Activated CD4-positive, CD25-positive, alpha-beta regulatory T cell (primary cell): ENCODE measurements at regions not wholly inside any gene's neighbourhood (a gene's known extent, or its start where the extent isn't known, plus 50 kb on each side); places are given as distances from the start of the nearest gene placed in this dataset.
A peak's percentile ranks its signal among the peaks of the same experiment; 100 is the strongest.

Experiments
- DNase-seq, 4 experiments: peaks; one replicate each; lab custom pipeline; 2025; lab: John Stamatoyannopoulos, UW

DNA sequence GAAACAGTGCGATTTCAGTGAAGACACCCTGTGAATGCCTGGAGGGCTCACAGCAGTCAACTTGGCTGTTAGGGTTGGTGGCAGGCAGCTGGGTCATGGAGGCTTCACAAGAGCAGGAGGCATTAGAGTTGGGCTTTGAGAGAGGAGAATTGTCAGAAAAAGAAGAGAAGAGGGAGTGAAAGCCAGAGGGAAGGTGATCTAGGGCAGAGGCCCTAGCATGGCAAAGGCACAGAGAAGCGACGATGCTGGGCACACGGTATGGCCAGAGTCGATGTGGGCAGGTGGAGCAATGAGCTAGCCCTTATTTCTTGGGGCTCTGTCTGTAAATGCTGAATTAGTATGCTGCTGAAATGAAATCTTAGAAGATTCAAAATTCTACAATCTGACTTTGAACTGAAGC is 52.6 kb upstream of the OLFM4 start:
- no peak for DNase-seq

DNA sequence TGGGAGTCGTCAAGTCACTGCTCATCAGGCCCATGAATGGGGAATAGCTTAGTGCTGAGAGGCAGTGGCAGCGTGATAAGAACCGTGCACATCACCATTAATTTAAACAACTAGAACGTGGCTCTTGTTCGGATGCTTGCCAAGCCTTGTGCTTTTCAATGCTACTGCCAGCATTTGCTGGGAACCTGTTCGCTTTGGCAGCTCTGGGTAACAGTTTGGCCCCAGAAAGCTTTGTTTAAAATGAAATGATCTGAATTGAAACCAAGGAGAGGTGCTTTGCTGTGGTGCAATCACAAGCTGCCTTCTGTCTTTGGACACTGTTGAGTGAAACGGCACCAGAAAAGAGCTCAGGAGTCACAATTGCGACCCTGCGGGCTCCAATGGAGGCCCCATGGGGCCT is 53.5 kb upstream of the OLFM4 start:
- no peak for DNase-seq

DNA sequence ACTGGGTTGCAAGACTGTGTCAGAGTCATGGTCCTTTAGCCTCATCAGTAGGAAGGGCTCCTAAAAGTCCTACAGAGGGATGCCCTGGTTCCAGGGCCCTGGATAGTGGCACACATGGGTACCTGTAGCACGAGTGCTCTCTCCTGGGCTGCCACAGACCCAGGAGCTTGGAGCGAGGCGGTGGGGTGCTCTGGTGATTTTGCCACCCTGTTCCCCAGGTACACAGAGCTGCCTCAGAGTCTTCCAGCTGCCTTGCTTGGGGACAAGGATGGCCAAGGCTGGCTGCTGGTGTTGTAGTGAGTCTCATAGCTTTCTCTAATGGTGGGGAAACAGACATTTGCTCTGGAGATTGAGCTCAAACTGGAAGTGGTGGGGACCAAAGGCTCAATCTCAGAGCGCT is 53.9 kb upstream of the OLFM4 start:
- DNase-seq, result no peak

DNA sequence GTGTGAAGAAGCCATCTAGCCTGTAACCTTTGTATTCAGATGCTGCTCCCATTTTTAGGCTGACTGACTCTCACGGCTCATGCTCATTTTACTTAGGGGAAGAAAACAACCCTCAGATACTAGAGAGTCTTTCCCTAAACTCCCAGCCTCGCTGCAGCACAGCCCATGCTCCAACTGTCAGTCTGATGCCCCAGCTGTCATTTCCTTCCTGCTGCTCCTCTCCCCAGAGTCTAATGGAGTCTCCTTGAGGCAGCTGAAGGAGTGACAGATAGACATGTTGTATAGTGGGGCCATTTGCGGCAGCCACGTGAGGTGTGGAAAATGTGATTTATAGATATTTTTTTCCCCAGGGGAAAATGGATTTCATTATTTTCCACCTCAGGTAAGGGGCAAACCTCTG is 59.2 kb upstream of the OLFM4 start:
- no peak for DNase-seq

DNA sequence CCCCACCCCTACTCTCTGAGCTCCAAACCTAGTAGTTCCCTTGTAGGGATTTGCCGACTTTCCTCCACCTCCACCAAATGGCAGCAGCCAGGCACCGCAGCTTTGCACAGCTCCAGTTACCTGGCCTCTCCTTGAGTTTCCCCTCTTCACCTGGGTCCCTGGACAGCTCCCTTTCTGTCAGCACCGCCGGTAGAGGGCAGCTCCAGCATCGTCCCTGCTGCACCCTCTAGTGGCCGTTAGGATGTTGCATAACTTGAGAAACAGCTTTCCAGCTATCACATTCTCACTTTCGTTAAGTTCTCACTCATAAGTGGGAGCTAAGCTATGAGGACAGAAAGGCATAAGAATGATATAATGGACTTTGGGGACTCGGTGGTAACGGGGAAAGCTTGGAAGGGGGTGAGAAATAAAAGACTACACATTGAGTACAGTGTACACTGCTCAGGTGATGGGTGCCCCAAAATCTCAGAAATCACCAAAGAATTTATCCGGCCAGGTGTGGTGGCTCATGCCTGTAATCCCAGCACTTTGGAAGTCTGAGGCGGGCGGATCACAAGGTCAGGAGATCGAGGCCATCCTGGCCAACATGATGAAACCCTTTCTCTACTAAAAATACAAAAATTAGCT is 60.4 kb upstream of the OLFM4 start:
- peak; percentile 6 to 34 (median 22) for DNase-seq

DNA sequence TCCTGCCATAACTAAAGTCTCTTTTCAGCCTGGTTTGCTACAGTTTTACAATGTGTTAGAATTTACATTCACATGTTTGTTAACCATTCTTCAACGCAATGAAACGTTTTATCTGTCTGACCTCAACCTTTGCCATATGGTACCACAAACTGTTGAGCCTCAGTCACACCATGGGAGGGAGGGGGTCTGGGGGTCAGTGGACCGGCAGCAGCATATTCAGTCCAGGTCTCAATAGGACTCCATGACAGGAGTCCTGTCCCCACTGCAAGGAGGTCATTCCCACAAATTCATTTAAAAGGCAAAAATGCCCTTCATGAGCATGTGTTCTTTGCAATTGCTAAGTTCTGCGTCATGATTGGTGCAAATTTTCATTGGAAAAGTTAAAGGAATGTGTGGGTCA is 66.6 kb upstream of the OLFM4 start:
- no peak for DNase-seq

DNA sequence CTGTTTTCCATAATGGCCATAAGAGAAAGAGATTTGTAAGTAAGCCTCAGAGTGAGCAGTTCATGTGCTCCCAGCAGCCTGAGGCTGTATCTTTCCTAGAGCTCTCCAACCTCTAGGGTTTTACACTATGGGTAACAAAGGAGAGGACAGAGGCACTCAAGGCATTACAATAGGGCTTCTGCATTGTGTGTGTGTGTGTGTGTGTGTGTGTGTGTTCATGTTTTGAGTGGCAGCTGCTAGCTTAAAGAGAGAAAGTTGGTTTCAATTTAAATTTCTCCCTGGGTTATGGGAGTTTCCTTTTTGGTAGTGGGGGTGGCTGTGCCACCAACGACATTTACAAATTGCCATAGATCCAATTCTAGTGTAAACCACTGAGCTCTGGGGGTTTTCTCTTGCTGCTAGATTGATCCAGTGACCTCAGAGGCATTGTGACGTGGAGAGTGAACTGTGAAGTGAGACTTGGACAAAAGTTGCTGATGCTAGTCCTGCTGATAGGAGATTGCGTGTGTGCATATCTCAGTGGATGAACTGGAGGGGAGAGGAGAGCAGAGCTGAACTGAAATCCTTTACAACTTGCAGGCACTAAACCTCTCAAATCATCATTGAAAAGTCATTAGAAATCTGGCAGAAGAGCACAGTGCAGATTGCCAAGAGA is 67.2 kb upstream of the OLFM4 start:
- no peak for DNase-seq

DNA sequence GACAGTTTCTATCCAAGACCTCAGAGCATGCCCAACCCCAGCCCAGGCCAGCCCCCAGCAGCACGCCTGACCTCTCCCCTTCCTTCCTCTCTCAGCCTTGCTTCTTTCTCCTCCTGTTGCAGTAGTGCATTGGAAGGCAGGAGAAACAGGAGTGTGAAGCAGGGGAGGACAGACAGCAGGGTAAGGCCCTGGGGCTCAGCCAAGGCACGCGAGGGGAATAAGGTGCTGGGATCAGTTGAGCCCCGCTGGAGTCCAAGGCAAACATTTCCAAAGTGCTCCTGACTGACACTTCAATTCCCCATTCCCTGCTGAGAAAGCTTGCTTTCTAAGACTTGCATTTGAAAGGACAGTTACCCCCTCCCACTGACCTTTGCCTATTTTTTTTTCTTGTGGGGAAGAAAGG is 73.1 kb upstream of the OLFM4 start:
- no peak for DNase-seq

DNA sequence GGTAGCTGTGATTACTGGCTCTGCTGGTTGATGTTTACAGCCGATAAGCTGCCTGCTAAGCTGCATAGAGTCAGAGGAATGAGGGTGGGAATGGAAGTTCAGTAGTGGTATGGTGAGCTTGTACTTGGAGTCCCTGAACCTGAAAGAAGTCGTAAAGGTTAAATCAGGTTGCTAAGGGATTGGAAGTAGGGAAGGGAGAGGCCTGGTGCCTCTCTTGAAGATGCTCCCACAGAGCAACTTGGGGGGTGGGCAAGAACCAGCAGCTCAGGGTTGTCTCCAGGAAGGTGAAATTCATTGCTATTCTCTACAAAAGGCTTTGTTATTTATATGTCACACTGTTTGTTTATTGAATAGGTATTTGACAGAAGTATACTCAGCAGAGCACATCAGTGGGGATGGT is 73.8 kb upstream of the OLFM4 start:
- DNase-seq, result no peak

DNA sequence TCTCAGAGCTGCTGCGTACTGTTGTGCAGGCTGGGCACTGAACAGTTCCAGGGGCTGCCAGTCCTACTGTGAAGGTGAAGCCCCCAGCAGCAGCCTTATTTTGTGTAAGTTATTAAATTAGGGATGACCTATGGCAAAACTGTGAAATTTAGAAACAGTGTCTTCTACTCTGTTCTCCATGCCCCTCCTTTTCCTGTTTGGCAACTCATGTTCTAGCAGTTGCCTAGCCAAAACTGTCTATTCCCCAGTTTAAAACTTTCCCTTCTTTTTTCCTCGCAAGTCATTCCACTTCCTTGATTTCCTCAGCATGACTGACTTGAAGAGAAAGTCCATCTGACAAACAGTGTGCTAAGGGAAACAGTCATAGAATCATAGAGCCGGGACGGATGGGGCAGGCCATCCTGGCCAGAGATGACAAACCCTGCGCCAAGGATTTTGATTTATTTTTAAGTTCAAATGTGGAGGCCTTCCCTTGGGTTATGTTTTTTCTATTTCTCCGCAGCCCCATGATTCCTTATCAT is 78.1 kb upstream of the OLFM4 start:
- DNase-seq, result no peak

DNA sequence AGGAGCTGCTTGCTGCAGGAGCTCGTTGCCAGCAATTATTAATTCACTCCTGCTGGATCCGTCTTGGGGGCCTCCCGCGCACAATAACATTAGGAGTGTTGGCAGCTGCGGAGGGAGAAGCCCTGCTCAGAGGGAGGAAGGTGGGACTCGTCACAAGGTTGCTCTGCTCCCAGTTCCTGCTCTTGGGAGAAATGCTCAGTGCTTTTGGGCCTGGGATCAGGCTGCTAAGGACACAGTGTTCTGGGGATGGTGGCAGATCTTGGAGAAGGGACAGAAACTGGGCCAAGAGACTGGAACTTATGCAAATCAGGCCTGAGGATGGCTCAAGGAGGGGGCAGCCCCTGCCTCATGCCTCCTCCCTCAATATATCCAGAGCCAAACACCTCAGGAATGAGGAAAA is 78.9 kb upstream of the OLFM4 start:
- DNase-seq, result no peak

DNA sequence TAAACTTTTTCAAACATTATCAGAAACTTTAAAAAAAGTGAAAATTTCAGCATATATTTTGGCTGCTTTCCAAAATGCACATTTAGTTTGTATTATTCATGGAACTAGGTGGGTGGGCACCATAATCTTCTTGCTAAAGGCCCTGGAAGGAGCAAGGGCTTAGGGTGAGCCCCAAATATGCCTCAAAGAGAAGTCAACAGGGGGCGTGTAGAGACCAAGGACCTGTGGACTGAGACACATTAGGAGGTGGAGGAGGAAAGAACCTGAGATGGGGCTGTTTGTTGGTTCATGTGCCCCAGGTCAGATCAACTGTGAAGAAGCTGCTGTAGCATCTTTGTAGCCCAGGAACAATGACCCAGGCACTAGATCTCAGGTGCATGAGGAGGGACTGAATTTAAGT is 79.6 kb upstream of the OLFM4 start:
- DNase-seq, result no peak

DNA sequence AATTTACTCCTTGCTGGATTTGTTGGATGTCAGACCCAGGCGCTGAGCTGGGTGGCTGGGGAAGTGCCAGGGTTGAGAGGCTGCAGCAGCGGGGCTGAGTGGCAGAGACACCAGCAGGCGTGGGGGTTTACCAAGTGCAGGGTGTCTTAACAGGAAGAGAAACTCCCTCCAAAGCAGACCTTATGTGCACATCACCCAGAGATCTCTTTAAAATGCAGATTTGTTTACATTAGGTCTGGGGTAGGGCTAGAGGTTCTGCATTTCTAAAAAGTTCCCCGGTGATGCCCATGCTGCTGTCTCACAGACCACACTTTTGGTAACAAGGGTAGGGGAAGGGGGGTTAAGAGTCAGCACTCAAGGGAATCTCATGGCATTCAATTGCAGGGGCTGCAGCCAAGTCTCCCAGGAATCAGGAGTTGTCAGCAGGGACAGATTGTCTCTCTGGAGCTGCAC is 80.7 kb upstream of the OLFM4 start:
- DNase-seq, result no peak

DNA sequence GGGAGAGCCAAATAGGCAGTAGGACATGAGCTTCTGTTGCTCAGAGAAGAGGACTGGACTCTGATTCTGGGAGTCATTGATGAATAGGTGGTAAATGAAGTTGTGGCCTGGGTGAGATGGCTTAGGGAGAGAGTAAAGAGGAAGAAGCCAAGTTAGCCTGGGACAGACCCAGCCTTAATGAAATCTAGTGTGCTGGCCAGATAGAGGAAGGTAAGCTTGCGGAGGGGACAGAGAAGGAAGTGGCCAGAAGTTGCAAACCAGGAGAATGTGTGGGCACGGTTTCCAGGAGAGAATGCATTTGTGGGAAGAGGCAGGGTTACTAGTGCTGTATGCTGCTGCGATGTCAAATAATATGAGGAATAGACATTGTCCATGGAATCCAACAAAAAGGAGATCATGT is 83.3 kb upstream of the OLFM4 start:
- no peak for DNase-seq

DNA sequence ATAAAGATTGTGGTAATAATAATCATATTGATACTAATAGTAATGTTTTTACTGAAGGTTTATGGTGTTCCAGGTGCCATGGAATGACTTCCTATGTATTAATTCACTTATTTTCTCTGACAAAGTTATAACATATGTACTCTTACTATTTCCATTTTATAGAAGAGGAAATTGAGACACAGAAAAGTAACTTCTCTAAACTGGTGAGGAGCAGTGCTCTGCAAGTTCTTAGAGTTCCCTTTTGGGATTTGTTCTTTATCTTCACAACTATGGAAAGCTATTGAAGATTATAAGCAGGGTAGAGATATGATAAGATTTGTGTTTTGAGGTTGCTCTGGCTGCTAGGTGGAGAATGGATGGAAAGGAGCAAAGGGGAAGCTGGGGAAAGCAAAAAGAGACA is 83.9 kb upstream of the OLFM4 start:
- DNase-seq, result no peak

DNA sequence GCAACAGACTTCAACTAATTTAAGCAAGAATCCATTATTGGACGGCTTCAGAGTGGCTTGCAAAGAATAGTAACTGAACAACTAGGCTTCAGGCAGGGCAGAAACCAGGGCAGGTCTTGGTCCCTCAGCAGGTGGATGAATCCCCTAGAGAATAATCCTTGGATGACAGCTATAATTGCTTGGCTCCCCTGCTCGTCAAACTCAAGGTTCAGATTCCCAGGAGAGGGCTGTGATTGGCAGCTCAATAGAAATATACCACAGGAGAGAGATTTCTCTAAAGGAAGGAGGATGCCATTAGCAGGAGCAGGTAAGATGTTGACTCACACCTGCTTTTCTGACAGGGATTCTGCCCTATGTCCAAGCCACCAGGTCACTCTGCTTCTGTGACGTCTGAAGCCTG is 89.6 kb upstream of the PCDH8 start:
- DNase-seq, result no peak

DNA sequence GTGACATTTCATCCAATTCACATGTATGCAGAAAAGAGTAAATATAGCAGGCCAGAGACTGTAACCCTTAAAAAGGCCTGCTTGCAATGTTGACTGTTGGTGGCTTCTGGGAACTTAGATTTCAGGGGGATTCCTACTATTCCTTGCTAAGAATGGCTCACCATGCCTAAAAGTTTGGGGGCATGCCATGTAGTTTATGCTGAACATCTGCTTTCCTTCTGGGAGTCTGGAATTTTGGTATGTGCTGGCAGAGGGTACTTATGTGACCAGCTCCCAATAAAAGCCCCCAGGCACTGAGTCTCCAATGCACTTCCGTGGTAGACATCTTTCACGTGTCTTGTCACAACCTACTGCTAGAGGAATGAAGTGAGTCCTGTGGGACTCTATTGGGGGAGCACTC is 88.4 kb upstream of the PCDH8 start:
- no peak for DNase-seq

DNA sequence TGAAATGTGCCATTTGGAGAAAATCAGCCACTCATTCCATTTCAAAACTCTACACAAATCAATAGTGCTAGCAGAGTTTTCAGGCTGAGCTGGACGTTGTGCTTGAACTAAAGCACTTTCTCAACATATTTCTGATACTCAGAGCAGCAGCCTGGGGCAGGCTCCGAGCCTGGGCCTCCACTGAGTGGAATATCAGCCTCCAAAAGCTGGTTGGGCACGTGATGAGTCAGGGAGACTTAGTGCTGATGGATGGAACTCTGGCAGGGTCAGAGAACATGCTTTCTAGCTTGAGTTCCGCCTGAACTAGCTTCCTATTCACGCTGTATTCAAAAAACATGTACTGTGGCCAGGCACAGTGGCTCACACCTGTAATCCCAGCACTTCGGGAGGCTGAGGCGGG is 85.8 kb upstream of the PCDH8 start:
- DNase-seq, result no peak

DNA sequence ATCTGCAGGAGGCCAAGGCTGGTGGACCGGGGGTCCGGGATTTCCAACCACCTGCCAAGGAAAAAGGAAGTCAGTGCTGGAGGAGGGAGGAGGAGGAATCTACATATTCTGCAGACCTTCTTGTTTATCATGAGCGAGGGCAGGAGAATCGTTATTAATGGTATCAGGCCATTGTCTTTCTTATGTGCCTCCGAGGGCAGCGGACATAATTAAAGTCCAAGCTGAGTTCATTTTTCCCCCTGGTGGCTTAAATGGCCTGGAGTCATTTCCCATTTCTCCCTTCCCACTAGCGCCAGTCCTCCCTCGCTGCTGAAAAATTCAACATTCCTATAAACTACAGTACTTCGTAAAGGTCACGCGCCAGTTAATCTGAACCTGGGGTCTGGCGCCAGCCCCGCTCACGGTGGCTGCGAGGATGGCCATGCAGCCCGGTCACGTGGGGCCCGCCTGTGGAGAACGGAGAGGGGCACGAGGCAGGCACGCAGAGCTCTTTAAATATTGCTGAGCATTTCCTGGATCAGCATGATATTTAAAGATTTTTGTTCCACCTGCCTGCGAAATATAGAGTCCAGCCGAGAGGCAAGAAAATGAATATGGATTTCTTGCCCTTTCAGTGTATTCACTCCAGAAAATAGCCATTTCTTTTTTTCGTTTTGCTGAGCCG is 85.2 kb upstream of the PCDH8 start:
- no peak for DNase-seq

DNA sequence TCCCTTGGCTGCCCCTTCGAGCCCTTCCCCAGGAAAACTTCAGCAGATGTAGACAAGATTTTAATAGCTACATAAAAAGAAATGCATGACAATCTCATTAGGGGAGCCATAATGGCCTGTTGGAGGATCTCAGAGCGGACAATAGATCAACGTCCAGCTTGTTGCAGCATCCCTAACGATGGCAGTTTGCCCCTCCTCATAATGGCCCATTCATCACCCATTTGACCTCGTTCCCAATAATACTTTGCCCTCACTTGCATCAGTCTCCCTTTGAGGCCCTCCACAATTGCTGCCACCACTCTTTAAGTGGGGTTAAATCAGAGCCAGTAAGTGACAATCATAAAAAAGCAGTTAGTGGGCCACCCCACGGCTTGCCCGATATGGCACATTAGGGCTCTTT is 84.7 kb upstream of the PCDH8 start:
- DNase-seq, result no peak

DNA sequence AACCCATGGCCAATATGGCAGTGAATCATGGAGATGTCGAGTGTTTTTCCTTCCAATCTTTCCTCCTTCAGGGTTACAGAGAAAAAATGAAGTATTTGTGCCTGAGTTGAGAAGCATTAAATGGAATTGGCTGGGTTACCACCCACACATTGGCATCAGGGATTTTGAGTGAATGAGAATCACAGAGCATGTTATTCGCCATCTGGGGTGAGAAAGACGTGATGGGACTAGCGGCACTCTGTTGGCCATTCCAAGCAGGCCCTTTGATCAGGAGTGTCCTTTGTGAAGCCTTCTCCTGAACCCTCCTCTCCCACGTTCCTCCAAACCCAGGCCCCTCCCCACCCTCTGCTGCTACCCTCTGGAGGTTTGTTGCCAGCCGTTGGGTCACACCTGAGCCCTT is 84.2 kb upstream of the PCDH8 start:
- DNase-seq, result no peak

DNA sequence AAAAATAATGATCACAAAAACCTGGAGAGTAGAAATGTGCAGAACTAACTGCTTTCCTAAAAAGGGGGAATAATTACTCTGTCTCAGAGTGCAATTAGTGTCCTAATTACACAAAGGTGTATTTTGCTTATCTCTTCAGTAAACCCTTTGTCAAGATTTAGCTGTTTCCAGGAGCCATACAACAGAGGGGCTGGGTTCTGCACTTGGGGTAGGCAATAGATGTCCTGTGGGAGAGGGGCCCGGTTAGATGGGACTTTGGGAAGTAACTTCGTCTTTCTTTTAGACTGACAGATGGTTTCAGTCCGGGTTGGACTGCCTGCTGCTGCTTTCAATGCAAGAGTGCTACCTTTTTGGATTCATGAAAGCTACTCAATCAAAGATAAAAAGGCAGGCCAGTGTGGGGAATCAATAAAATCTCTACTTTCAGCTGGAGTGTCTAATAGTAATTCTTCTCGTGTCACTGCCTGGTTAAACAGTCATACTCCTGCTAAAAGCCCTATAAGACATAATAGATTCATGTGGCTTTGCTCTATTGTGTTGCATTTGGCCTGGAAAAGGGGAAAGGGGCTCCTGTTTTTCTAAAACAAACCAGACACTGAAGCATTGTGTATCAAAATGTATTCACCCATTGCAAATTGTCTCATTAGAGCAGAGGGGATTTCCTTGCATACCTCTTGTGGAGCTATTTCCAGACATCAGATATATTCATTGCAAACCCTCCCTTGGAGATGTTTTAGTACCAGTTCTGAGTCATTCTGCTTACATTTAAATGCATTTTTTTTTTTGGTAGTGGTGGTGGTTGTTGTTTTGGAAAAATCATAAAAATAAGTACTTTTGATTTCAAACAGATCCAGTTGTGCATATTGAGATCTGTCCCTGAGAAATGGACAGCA is 83.3 kb upstream of the PCDH8 start:
- DNase-seq, result no peak
